IMR-90 (cell line): ENCODE measurements at regions not wholly inside any gene's neighbourhood (a gene's known extent, or its start where the extent isn't known, plus 50 kb on each side); places are given as distances from the start of the nearest gene placed in this dataset.

ENCODE experiments used
- ATAC-seq: fragments of 200-7000 bp; cut with Tn5 transposase; 2 replicates; pipeline ENCODE4 v1.9.1; 2020; ENCODE audit warnings: low read depth, mild to moderate bottlenecking, moderate library complexity
- BruUV-seq: library from RNA; stranded (reverse); fragments of 400-500 nt; replicated peaks from 2 replicates; lab custom pipeline; 2021; lab: Mats Ljungman, UMichigan
- CTCF ChIA-PET: fragments of 300-600 bp; formaldehyde crosslinking; extraction: SDS; loops from one replicate; lab custom pipeline; 2021; ENCODE audit warnings: antibody characterized with exemption; lab: Yijun Ruan, JAX
- POLR2A ChIA-PET: fragments of 300-600 bp; sonication (Branson Sonifier 250); formaldehyde crosslinking; loops from one replicate; lab custom pipeline; 2022; ENCODE audit warnings: antibody characterized with exemption; ENCODE audit not compliant: unreplicated experiment; lab: Charles Lee
- DNase-seq: peaks from one replicate; pipeline ENCODE4 v3.0.0; 2013
- H2AFZ ChIP-seq: replicated peaks from 2 replicates; pipeline ENCODE3; 2013; ENCODE audit warnings: low read length, mild to moderate bottlenecking; ENCODE audit not compliant: poor library complexity
- H2AK5ac ChIP-seq: 2 replicates; pipeline ENCODE4 v1.6.1; 2013; ENCODE audit warnings: low read depth, low read length, inconsistent platforms
- H2AK9ac ChIP-seq: replicated peaks from 2 replicates; pipeline ENCODE3; 2013; ENCODE audit warnings: mild to moderate bottlenecking, low read depth, low read length, moderate library complexity; ENCODE audit not compliant: poor library complexity
- H2BK120ac ChIP-seq: 2 replicates; pipeline ENCODE4 v1.6.1; 2013; ENCODE audit warnings: low read depth, low read length, inconsistent platforms
- H2BK15ac ChIP-seq: 3 replicates; pipeline ENCODE4 v1.6.1; 2013; ENCODE audit warnings: low read depth, low read length, inconsistent platforms
- H2BK20ac ChIP-seq: 2 replicates; pipeline ENCODE4 v1.6.1; 2013; ENCODE audit warnings: low read depth, mild to moderate bottlenecking, inconsistent platforms, low read length, moderate library complexity
- H2BK5ac ChIP-seq: 2 replicates; pipeline ENCODE4 v1.6.1; 2013; ENCODE audit warnings: mild to moderate bottlenecking, low read depth, low read length, inconsistent platforms; ENCODE audit not compliant: poor library complexity, severe bottlenecking
- H3K14ac ChIP-seq: replicated peaks from 2 replicates; pipeline ENCODE4 v1.6.1; 2013; ENCODE audit warnings: low read depth, low read length, inconsistent platforms
- H3K18ac ChIP-seq: 2 replicates; pipeline ENCODE4 v1.6.1; 2013; ENCODE audit warnings: low read depth, low read length, control low read depth
- H3K23ac ChIP-seq: 2 replicates; pipeline ENCODE4 v1.6.1; 2013; ENCODE audit warnings: low read depth, low read length, inconsistent platforms
- H3K27ac ChIP-seq: 2 replicates; pipeline ENCODE4 v1.5.1; 2013; ENCODE audit warnings: mild to moderate bottlenecking, control low read depth, low read length; ENCODE audit not compliant: insufficient read depth
- H3K27me3 ChIP-seq: 2 replicates; pipeline ENCODE4 v1.6.1; 2013; ENCODE audit warnings: low read length; ENCODE audit not compliant: control insufficient read depth, insufficient read depth
- H3K36me3 ChIP-seq: 2 replicates; pipeline ENCODE4 v1.6.1; 2013; ENCODE audit warnings: low read length, mixed read lengths; ENCODE audit not compliant: control insufficient read depth, insufficient read depth
- H3K4ac ChIP-seq: 2 replicates; pipeline ENCODE4 v1.6.1; 2013; ENCODE audit warnings: low read depth, low read length, inconsistent platforms
- H3K4me1 ChIP-seq: 2 replicates; pipeline ENCODE4 v1.6.1; 2013; ENCODE audit warnings: low read length, mixed read lengths; ENCODE audit not compliant: control insufficient read depth, insufficient read depth
- H3K4me2 ChIP-seq: 2 replicates; pipeline ENCODE4 v1.6.1; 2013; ENCODE audit warnings: low read depth, mild to moderate bottlenecking, control low read depth, low read length, moderate library complexity
- H3K4me3 ChIP-seq: 2 replicates; pipeline ENCODE4 v1.5.1; 2013; ENCODE audit warnings: low read depth, mild to moderate bottlenecking, control low read depth, low read length, moderate library complexity; ENCODE audit not compliant: insufficient read depth
- H3K56ac ChIP-seq: 2 replicates; pipeline ENCODE4 v1.6.1; 2013; ENCODE audit warnings: low read length, inconsistent platforms; ENCODE audit not compliant: insufficient read depth; ENCODE audit errors: extremely low read depth
- H3K79me1 ChIP-seq, 2 experiments: 2 replicates each; pipeline ENCODE4 v1.6.1; 2013; ENCODE audit warnings: low read length in 2 of 2, inconsistent platforms in 1 of 2, low read depth in 1 of 2
- H3K9ac ChIP-seq: 2 replicates; pipeline ENCODE4 v1.6.1; 2013; ENCODE audit warnings: low read depth, low read length, control low read depth
- H3K9me1 ChIP-seq: 2 replicates; pipeline ENCODE4 v1.6.1; 2013; ENCODE audit warnings: low read length, inconsistent platforms; ENCODE audit not compliant: insufficient read depth
- H3K9me3 ChIP-seq: 2 replicates; pipeline ENCODE4 v1.6.1; 2013; ENCODE audit warnings: low read length; ENCODE audit not compliant: control insufficient read depth, insufficient read depth
- H4K20me1 ChIP-seq: 2 replicates; pipeline ENCODE4 v1.6.1; 2013; ENCODE audit warnings: low read length, inconsistent platforms; ENCODE audit not compliant: insufficient read depth
- H4K5ac ChIP-seq: 2 replicates; pipeline ENCODE4 v1.6.1; 2013; ENCODE audit warnings: mild to moderate bottlenecking, low read depth, low read length, control low read depth
- H4K8ac ChIP-seq, 2 experiments: 2 replicates each; pipeline ENCODE4 v1.6.1; 2013; ENCODE audit warnings: low read depth in 2 of 2, low read length in 2 of 2, control low read depth in 1 of 2, inconsistent platforms in 1 of 2
- H4K91ac ChIP-seq: 2 replicates; pipeline ENCODE4 v1.6.1; 2013; ENCODE audit warnings: low read depth, low read length, inconsistent platforms; ENCODE audit not compliant: insufficient read depth
- BHLHE40 ChIP-seq: fragments of 150-350 bp; IDR thresholded peaks from 2 replicates; pipeline ENCODE4 v1.6.1; 2016; ENCODE audit warnings: mild to moderate bottlenecking, low read depth, low read length
- CEBPB ChIP-seq: IDR thresholded peaks from 2 replicates; pipeline ENCODE4 v1.6.1; 2012; ENCODE audit warnings: low read depth, low read length, improper control_type of control experiment
- CHD1 ChIP-seq: IDR thresholded peaks from 2 replicates; pipeline ENCODE4 v1.6.1; 2012; ENCODE audit warnings: low read depth, low read length, improper control_type of control experiment
- ELK1 ChIP-seq: fragments of 150-350 bp; IDR thresholded peaks from 2 replicates; pipeline ENCODE4 v1.6.1; 2016; ENCODE audit warnings: low read depth, mild to moderate bottlenecking, low read length, moderate library complexity, borderline replicate concordance
- FOS ChIP-seq: fragments of 150-350 bp; IDR thresholded peaks from 2 replicates; pipeline ENCODE4 v1.6.1; 2016; ENCODE audit warnings: low read depth, low read length
- MAFK ChIP-seq: IDR thresholded peaks from 2 replicates; pipeline ENCODE4 v1.6.1; 2012; ENCODE audit warnings: low read depth, low read length, improper control_type of control experiment
- POLR2A ChIP-seq: IDR thresholded peaks from 2 replicates; pipeline ENCODE4 v1.6.1; 2012; ENCODE audit warnings: mild to moderate bottlenecking, low read depth, low read length
- RAD21 ChIP-seq: IDR thresholded peaks from 2 replicates; pipeline ENCODE4 v1.6.1; 2012; ENCODE audit warnings: low read length, improper control_type of control experiment
- RFX5 ChIP-seq: IDR thresholded peaks from 2 replicates; pipeline ENCODE4 v1.8.0; 2012; ENCODE audit warnings: low read depth, mild to moderate bottlenecking, low read length, moderate library complexity
- SMC3 ChIP-seq: fragments of 150-350 bp; IDR thresholded peaks from 2 replicates; pipeline ENCODE4 v1.6.1; 2016; ENCODE audit warnings: low read depth, mild to moderate bottlenecking, antibody characterized with exemption, low read length, moderate library complexity
- WGBS, 2 experiments: methylation state at CpG; one replicate each; pipeline versions ENCODE4 v1.1.5 to v1.1.7; 2013; ENCODE audit warnings: missing lambda C conversion rate in 2 of 2; ENCODE audit not compliant: insufficient read length in 1 of 2; ENCODE audit errors: extremely low coverage in 2 of 2; 5-methylcytosine and 5-hydroxymethylcytosine counted together
- dilution Hi-C: fragments of 300-500 bp; cut with HindIII; formaldehyde crosslinking; loops from one replicate; pipeline ENCODE4 v1.14.3; 2018; ENCODE audit warnings: low sequenced_read_pairs; ENCODE audit not compliant: unreplicated experiment
- in situ Hi-C: fragments of 300-500 bp; cut with MboI; formaldehyde crosslinking; loops from 3 replicates; pipeline ENCODE4 v1.14.3; 2019; ENCODE audit warnings: low sequenced_read_pairs, inconsistent platforms, mixed read lengths
- intact Hi-C: fragments of 100-400 bp; cut with micrococcal nuclease; formaldehyde crosslinking; loops from 2 replicates; pipeline ENCODE4 v1.10.0; 2022
- TF ChIP-seq, protein P1 (sequence below): conservative IDR thresholded peaks from 2 replicates; pipeline ENCODE4 v1.5.1; 2012; ENCODE audit warnings: mild to moderate bottlenecking, low read depth, low read length, improper control_type of control experiment

- dilution Hi-C loops, result no loop called here
- TF ChIP-seq MAFK, result no peak
- no peak for TF ChIP-seq FOS
- TF ChIP-seq SMC3, result no peak
- no peak for TF ChIP-seq CEBPB
- no peak for TF ChIP-seq BHLHE40
- no peak for TF ChIP-seq ELK1
- no peak for TF ChIP-seq CHD1
- TF ChIP-seq POLR2A, result no peak
- TF ChIP-seq RFX5, result no peak
- TF ChIP-seq, protein P1, sequence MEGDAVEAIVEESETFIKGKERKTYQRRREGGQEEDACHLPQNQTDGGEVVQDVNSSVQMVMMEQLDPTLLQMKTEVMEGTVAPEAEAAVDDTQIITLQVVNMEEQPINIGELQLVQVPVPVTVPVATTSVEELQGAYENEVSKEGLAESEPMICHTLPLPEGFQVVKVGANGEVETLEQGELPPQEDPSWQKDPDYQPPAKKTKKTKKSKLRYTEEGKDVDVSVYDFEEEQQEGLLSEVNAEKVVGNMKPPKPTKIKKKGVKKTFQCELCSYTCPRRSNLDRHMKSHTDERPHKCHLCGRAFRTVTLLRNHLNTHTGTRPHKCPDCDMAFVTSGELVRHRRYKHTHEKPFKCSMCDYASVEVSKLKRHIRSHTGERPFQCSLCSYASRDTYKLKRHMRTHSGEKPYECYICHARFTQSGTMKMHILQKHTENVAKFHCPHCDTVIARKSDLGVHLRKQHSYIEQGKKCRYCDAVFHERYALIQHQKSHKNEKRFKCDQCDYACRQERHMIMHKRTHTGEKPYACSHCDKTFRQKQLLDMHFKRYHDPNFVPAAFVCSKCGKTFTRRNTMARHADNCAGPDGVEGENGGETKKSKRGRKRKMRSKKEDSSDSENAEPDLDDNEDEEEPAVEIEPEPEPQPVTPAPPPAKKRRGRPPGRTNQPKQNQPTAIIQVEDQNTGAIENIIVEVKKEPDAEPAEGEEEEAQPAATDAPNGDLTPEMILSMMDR, result no peak
- no peak for TF ChIP-seq RAD21
Observed at GRCh38 chr20:54891907-54892306, 416.5 kb downstream of the DOK5 start.

More at GRCh38 chr20:54891907-54892306, 416.5 kb downstream of the DOK5 start:
- Histone ChIP-seq H3K9ac (no peak overlapping the region), H3K27ac (no peak overlapping the region), H2AK9ac (no peak overlapping the region), H4K5ac (no peak overlapping the region), H3K4me1 (no peaks in the 10 kb centered on the region), H2AFZ (no peak overlapping the region), H3K14ac (no peak overlapping the region), H3K9me3 (peaks cover 13% of the 10 kb centered on the region), H2BK120ac (no peak overlapping the region), H3K56ac (no peak overlapping the region), H3K4me3 (no peak overlapping the region), H2BK20ac (no peak overlapping the region), H4K8ac (no peak overlapping the region), H3K23ac (no peak overlapping the region), H3K4me2 (no peak overlapping the region), H3K27me3 (no peaks in the 10 kb centered on the region), H3K79me1 (no peaks in the 10 kb centered on the region), H3K9me1 (no peaks in the 10 kb centered on the region), H4K20me1 (no peaks in the 10 kb centered on the region), H3K36me3 (no peaks in the 10 kb centered on the region), H2AK5ac (no peak overlapping the region), H3K18ac (no peak overlapping the region), H2BK15ac (no peak overlapping the region), H2BK5ac (no peak overlapping the region), H4K91ac (no peak overlapping the region), H3K4ac (no peak overlapping the region)
- intact Hi-C loops (no loop called here), in situ Hi-C loops (no loop called here)
- ChIA-PET CTCF (no interaction called here), POLR2A (no interaction called here)
- ATAC-seq, result no peak
- BruUV-seq, result no TSS peak
- no CpG with 5 or more reads among the region's 3 CpGs for WGBS, 2 experiments
- no peak for DNase-seq
